IMR-90 (cell line): ENCODE measurements at regions not wholly inside any gene's neighbourhood (a gene's known extent, or its start where the extent isn't known, plus 50 kb on each side); places are given as distances from the start of the nearest gene placed in this dataset.

Source experiments
- FOS ChIP-seq: fragments of 150-350 bp; IDR thresholded peaks from 2 replicates; pipeline ENCODE4 v1.6.1; 2016; ENCODE audit warnings: low read depth, low read length
- TF ChIP-seq, protein P1 (sequence below): conservative IDR thresholded peaks from 2 replicates; pipeline ENCODE4 v1.5.1; 2012; ENCODE audit warnings: mild to moderate bottlenecking, low read depth, low read length, improper control_type of control experiment
- TF ChIP-seq, protein P2 (sequence below): fragments of 150-350 bp; IDR thresholded peaks from 2 replicates; pipeline ENCODE4 v1.6.1; 2017; ENCODE audit warnings: mild to moderate bottlenecking, antibody characterized with exemption, low read length, low read depth

DNA sequence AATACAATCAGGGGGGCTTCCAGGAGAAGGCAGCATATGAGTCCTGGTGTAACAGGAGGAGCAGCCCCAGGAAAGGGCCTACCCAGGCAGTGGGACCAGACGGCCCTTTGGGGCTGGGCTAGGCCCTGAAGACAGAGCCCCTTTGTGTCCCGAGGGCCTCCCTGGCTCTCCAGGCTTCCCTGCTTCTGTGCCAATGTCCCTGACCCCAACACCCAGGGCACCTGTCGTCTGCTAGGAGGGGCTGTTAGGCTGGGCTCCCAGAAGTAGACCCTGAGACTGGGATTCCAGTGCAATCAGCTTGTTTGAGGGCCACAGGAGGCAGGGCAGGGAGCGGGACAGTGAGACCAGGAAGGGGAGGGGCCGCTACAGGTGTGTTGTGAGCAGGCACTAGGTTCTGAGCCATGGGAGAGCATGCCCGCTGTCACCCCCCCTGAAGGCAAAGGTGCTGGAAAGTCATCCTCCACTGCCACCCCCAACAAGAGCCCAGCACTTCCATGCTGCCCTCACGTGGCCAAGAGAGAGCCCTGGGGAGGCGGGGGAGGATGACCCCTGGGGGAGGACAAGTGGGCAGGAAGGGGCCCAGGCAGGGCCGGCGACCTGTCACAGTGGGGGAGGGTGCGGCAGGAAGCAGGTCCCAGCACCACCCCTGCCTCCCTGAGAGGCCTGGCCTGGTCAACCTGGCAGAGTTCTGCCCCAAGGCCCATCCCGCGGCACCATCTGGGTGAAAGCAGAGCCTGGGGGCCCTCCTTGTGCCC, 64.8 kb downstream of the ADRA2C start:
- TF ChIP-seq, protein P1, sequence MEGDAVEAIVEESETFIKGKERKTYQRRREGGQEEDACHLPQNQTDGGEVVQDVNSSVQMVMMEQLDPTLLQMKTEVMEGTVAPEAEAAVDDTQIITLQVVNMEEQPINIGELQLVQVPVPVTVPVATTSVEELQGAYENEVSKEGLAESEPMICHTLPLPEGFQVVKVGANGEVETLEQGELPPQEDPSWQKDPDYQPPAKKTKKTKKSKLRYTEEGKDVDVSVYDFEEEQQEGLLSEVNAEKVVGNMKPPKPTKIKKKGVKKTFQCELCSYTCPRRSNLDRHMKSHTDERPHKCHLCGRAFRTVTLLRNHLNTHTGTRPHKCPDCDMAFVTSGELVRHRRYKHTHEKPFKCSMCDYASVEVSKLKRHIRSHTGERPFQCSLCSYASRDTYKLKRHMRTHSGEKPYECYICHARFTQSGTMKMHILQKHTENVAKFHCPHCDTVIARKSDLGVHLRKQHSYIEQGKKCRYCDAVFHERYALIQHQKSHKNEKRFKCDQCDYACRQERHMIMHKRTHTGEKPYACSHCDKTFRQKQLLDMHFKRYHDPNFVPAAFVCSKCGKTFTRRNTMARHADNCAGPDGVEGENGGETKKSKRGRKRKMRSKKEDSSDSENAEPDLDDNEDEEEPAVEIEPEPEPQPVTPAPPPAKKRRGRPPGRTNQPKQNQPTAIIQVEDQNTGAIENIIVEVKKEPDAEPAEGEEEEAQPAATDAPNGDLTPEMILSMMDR = no peak
- TF ChIP-seq, protein P2, sequence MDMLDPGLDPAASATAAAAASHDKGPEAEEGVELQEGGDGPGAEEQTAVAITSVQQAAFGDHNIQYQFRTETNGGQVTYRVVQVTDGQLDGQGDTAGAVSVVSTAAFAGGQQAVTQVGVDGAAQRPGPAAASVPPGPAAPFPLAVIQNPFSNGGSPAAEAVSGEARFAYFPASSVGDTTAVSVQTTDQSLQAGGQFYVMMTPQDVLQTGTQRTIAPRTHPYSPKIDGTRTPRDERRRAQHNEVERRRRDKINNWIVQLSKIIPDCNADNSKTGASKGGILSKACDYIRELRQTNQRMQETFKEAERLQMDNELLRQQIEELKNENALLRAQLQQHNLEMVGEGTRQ = no peak
- TF ChIP-seq FOS = no peak
